ENCODE measurements at regions not wholly inside any gene's neighbourhood (a gene's known extent, or its start where the extent isn't known, plus 50 kb on each side); places are given as distances from the start of the nearest gene placed in this dataset.

DNA sequence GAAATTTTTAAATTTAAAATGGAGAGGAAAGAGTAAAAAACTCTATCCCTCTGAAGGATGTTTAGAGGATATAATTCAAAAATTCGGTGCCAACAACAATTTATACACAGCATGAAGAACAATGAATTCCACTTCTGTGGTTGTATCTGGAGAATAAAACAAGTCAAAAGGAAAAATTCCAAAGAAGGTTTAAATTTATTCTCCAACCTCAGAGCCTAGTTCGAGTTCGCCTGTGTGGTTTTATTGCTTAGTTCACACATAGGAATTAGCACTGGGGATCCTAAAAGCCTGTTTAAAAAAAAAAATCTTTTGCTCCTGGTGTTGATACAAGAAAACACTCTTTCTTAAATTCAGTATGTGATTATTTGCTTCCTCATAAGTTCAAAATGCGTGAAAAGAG, 79.2 kb downstream of the LLPH start (continued):
- TF ChIP-seq, protein P1, sequence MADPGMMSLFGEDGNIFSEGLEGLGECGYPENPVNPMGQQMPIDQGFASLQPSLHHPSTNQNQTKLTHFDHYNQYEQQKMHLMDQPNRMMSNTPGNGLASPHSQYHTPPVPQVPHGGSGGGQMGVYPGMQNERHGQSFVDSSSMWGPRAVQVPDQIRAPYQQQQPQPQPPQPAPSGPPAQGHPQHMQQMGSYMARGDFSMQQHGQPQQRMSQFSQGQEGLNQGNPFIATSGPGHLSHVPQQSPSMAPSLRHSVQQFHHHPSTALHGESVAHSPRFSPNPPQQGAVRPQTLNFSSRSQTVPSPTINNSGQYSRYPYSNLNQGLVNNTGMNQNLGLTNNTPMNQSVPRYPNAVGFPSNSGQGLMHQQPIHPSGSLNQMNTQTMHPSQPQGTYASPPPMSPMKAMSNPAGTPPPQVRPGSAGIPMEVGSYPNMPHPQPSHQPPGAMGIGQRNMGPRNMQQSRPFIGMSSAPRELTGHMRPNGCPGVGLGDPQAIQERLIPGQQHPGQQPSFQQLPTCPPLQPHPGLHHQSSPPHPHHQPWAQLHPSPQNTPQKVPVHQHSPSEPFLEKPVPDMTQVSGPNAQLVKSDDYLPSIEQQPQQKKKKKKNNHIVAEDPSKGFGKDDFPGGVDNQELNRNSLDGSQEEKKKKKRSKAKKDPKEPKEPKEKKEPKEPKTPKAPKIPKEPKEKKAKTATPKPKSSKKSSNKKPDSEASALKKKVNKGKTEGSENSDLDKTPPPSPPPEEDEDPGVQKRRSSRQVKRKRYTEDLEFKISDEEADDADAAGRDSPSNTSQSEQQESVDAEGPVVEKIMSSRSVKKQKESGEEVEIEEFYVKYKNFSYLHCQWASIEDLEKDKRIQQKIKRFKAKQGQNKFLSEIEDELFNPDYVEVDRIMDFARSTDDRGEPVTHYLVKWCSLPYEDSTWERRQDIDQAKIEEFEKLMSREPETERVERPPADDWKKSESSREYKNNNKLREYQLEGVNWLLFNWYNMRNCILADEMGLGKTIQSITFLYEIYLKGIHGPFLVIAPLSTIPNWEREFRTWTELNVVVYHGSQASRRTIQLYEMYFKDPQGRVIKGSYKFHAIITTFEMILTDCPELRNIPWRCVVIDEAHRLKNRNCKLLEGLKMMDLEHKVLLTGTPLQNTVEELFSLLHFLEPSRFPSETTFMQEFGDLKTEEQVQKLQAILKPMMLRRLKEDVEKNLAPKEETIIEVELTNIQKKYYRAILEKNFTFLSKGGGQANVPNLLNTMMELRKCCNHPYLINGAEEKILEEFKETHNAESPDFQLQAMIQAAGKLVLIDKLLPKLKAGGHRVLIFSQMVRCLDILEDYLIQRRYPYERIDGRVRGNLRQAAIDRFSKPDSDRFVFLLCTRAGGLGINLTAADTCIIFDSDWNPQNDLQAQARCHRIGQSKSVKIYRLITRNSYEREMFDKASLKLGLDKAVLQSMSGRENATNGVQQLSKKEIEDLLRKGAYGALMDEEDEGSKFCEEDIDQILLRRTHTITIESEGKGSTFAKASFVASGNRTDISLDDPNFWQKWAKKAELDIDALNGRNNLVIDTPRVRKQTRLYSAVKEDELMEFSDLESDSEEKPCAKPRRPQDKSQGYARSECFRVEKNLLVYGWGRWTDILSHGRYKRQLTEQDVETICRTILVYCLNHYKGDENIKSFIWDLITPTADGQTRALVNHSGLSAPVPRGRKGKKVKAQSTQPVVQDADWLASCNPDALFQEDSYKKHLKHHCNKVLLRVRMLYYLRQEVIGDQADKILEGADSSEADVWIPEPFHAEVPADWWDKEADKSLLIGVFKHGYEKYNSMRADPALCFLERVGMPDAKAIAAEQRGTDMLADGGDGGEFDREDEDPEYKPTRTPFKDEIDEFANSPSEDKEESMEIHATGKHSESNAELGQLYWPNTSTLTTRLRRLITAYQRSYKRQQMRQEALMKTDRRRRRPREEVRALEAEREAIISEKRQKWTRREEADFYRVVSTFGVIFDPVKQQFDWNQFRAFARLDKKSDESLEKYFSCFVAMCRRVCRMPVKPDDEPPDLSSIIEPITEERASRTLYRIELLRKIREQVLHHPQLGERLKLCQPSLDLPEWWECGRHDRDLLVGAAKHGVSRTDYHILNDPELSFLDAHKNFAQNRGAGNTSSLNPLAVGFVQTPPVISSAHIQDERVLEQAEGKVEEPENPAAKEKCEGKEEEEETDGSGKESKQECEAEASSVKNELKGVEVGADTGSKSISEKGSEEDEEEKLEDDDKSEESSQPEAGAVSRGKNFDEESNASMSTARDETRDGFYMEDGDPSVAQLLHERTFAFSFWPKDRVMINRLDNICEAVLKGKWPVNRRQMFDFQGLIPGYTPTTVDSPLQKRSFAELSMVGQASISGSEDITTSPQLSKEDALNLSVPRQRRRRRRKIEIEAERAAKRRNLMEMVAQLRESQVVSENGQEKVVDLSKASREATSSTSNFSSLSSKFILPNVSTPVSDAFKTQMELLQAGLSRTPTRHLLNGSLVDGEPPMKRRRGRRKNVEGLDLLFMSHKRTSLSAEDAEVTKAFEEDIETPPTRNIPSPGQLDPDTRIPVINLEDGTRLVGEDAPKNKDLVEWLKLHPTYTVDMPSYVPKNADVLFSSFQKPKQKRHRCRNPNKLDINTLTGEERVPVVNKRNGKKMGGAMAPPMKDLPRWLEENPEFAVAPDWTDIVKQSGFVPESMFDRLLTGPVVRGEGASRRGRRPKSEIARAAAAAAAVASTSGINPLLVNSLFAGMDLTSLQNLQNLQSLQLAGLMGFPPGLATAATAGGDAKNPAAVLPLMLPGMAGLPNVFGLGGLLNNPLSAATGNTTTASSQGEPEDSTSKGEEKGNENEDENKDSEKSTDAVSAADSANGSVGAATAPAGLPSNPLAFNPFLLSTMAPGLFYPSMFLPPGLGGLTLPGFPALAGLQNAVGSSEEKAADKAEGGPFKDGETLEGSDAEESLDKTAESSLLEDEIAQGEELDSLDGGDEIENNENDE (IDR thresholded peaks at IDR 0.05; ENCODE audit: insufficient replicate concordance, low read length): no peak
- TF ChIP-seq CBX5 (IDR thresholded peaks at IDR 0.05; ENCODE audit: low read depth, low read length) (no peak), BACH1 (IDR thresholded peaks at IDR 0.05; ENCODE audit: low read length) (no peak), SIRT6 (IDR thresholded peaks at IDR 0.05; ENCODE audit: low read length) (no peak)
- TF ChIP-seq, protein P2, sequence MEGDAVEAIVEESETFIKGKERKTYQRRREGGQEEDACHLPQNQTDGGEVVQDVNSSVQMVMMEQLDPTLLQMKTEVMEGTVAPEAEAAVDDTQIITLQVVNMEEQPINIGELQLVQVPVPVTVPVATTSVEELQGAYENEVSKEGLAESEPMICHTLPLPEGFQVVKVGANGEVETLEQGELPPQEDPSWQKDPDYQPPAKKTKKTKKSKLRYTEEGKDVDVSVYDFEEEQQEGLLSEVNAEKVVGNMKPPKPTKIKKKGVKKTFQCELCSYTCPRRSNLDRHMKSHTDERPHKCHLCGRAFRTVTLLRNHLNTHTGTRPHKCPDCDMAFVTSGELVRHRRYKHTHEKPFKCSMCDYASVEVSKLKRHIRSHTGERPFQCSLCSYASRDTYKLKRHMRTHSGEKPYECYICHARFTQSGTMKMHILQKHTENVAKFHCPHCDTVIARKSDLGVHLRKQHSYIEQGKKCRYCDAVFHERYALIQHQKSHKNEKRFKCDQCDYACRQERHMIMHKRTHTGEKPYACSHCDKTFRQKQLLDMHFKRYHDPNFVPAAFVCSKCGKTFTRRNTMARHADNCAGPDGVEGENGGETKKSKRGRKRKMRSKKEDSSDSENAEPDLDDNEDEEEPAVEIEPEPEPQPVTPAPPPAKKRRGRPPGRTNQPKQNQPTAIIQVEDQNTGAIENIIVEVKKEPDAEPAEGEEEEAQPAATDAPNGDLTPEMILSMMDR (IDR thresholded peaks at IDR 0.05; ENCODE audit: control extremely low read depth in 1 of 3, insufficient read depth in 1 of 3, low read depth in 1 of 3, low read length in 3 of 3): no peak
